GM12874 (cell line): ENCODE measurements at regions not wholly inside any gene's neighbourhood (a gene's known extent, or its start where the extent isn't known, plus 50 kb on each side); places are given as distances from the start of the nearest gene placed in this dataset.

Experiments
- CTCF ChIP-seq: IDR thresholded peaks from 2 replicates; pipeline ENCODE4 v1.5.1; 2011; ENCODE audit warnings: low read depth, mild to moderate bottlenecking, control low read depth, low read length, moderate library complexity; ENCODE audit not compliant: insufficient read depth

- no peak for TF ChIP-seq CTCF
Observed at GRCh38 chr18:45252474-45252873, 362.8 kb upstream of the SLC14A2 start.

GRCh38 chr18:45253056-45253565 lies 362.2 kb upstream of the SLC14A2 start:
- TF ChIP-seq CTCF: no peak

- TF ChIP-seq CTCF: no peak
Observed at GRCh38 chr18:45253973-45254708, 361.1 kb upstream of the SLC14A2 start.

GRCh38 chr18:45254709-45255082 lies 360.6 kb upstream of the SLC14A2 start:
- no peak for TF ChIP-seq CTCF

GRCh38 chr18:45255197-45255890 lies 359.9 kb upstream of the SLC14A2 start:
- no peak for TF ChIP-seq CTCF

- TF ChIP-seq CTCF: no peak
Observed at GRCh38 chr18:45260125-45260524, 355.2 kb upstream of the SLC14A2 start.

- TF ChIP-seq CTCF: no peak
Observed at GRCh38 chr18:45266023-45266422, 349.3 kb upstream of the SLC14A2 start.
